ENCODE measurements at regions not wholly inside any gene's neighbourhood (a gene's known extent, or its start where the extent isn't known, plus 50 kb on each side); places are given as distances from the start of the nearest gene placed in this dataset.
"Not testable (repeated sequence)": the region's sequence is repeated elsewhere in the genome, so short reads cannot be mapped to it uniquely, and the experiment has no call there.

DNA sequence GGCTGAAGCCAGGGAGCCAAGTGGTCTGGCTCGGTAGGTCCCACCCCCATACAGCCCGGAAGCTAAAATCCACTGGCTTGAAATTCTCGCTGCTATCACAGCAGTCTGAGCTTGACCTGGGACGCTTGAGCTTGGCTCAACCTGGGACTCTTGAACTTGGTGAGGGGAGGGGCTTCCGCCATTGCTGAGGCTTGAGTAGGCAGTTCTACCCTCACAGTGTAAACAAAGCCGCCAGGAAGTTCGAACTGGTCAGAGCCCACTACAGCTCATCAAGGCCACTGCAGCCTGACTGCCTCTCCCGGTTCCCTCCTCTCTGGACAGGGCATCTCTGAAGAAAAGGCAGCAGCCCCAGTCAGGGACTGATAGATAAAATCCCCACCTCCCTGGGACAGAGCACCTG, 1337.7 kb downstream of the HACE1 start:
- no peaks in the 10 kb centered on the region for H3K9me3 ChIP-seq (ENCODE audit: control insufficient read depth, low read length)
- H3K36me3 ChIP-seq (ENCODE audit: control insufficient read depth, insufficient read depth, low read length) = no peaks in the 10 kb centered on the region
- DNase-seq = no peak
- no peak overlapping the region for H3K27ac ChIP-seq (ENCODE audit: insufficient read depth, low read length, poor library complexity, severe bottlenecking)
- H3K4me3 ChIP-seq (ENCODE audit: insufficient read depth, low read depth, low read length, poor library complexity, severe bottlenecking) = no peak overlapping the region
- H3K27me3 ChIP-seq (replicated peaks; ENCODE audit: control insufficient read depth, insufficient read depth, low read length, poor library complexity, severe bottlenecking) = no peaks in the 10 kb centered on the region
- no peaks in the 10 kb centered on the region for H3K4me1 ChIP-seq (ENCODE audit: control insufficient read depth, insufficient read depth, low read length, poor library complexity, severe bottlenecking)

DNA sequence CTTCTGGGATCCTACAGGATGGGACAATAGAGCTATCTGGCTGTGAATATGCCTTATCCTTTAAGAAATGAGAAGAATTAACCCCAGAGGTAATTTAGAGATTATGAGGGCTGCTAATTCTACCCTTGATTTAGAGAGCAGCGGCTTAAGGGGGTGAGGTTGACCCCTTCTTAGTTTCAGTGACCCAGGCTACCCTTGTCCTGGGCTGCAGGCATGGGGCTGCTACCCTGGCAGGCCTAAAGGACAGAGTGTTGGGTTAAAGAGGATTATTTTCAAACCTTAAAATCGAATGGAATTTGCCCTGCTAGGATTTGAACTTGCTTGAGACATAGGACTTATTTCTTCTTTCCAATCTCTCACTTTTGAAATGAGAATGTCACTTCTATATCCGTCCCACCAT, 1343.4 kb downstream of the HACE1 start:
- DNase-seq = no peak
- H3K9me3 ChIP-seq (ENCODE audit: control insufficient read depth, low read length) = no peaks in the 10 kb centered on the region
- H3K27me3 ChIP-seq (replicated peaks; ENCODE audit: control insufficient read depth, insufficient read depth, low read length, poor library complexity, severe bottlenecking) = no peaks in the 10 kb centered on the region
- no peaks in the 10 kb centered on the region for H3K4me1 ChIP-seq (ENCODE audit: control insufficient read depth, insufficient read depth, low read length, poor library complexity, severe bottlenecking)
- no peaks in the 10 kb centered on the region for H3K36me3 ChIP-seq (ENCODE audit: control insufficient read depth, insufficient read depth, low read length)
- H3K27ac ChIP-seq (ENCODE audit: insufficient read depth, low read length, poor library complexity, severe bottlenecking) = no peak overlapping the region
- H3K4me3 ChIP-seq (ENCODE audit: insufficient read depth, low read depth, low read length, poor library complexity, severe bottlenecking) = no peak overlapping the region

DNA sequence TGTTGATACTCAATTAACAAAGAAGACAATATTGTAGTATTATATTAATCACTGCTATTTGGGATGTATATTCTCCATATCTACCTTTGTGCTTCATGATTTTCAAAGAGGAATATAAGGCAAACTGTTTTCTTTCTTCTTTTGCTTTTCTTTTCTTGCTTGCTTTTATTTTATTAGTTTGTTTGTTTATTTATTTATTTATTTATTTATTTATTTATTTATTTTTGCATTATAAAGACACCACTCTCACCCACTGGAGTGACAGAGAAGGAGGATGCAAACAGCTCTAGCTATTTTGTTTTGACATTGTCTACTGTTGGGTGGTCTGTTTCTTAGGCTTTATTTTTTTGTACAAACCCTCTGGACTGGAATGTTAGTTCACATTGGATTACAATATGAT, 1352.7 kb downstream of the HACE1 start:
- Histone ChIP-seq H3K27ac (ENCODE audit: insufficient read depth, low read length, poor library complexity, severe bottlenecking) (no peak overlapping the region), H3K27me3 (replicated peaks; ENCODE audit: control insufficient read depth, insufficient read depth, low read length, poor library complexity, severe bottlenecking) (no peaks in the 10 kb centered on the region), H3K4me1 (ENCODE audit: control insufficient read depth, insufficient read depth, low read length, poor library complexity, severe bottlenecking) (no peaks in the 10 kb centered on the region), H3K9me3 (ENCODE audit: control insufficient read depth, low read length) (no peaks in the 10 kb centered on the region), H3K4me3 (ENCODE audit: insufficient read depth, low read depth, low read length, poor library complexity, severe bottlenecking) (no peak overlapping the region), H3K36me3 (ENCODE audit: control insufficient read depth, insufficient read depth, low read length) (no peaks in the 10 kb centered on the region)
- no peak for DNase-seq

DNA sequence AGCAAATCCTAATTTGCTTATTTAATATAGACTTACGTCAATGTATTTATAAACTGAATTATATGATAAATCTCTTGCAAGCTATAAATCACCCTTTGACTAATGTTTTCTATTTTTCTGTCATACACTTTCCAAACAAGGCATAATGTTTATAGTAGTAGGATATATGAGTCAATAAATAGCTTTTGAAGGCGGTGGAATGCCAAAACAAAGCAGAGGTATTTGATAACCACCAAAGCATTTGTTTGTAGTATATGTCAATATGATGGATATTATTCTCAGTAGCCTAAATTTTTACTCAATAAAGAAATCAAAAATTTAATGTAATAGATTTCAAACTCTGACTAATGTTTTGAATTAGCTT, 1354.6 kb downstream of the HACE1 start:
- Histone ChIP-seq H3K9me3 (ENCODE audit: control insufficient read depth, low read length) (no peaks in the 10 kb centered on the region), H3K4me1 (ENCODE audit: control insufficient read depth, insufficient read depth, low read length, poor library complexity, severe bottlenecking) (no peaks in the 10 kb centered on the region), H3K4me3 (ENCODE audit: insufficient read depth, low read depth, low read length, poor library complexity, severe bottlenecking) (no peak overlapping the region), H3K36me3 (ENCODE audit: control insufficient read depth, insufficient read depth, low read length) (no peaks in the 10 kb centered on the region), H3K27me3 (replicated peaks; ENCODE audit: control insufficient read depth, insufficient read depth, low read length, poor library complexity, severe bottlenecking) (no peaks in the 10 kb centered on the region), H3K27ac (ENCODE audit: insufficient read depth, low read length, poor library complexity, severe bottlenecking) (no peak overlapping the region)
- DNase-seq = no peak

DNA sequence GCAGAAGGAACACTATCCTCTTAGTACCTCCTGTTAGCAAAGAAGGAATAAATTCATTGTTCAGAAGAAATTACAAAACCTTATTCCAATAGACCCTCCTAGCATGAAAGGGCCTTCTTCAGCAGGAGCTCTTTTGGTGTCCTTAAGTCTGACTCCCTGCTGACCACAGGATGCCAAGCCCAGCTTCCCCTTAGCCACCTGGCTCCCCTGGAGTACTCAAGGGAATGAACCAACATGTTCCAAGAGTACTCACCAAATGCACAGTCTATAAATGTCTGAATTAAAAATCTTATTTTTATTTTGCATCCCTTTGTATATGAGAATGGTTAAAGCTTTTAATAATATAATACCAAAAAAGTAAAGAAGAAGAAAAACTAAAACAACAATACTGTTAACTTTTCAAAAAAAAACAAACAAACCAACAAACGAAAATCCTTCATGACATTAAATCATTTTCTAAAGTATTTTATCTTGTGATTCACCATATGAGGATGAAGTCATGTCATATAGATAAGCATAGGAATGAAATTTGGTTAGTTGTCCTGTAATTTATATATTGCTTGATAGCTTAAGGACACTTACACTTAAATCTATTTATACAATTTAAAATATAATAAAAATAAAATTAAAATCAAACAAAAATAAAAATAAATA, 1355.1 kb downstream of the HACE1 start:
- no peak overlapping the region for H3K4me3 ChIP-seq (ENCODE audit: insufficient read depth, low read depth, low read length, poor library complexity, severe bottlenecking)
- no peaks in the 10 kb centered on the region for H3K36me3 ChIP-seq (ENCODE audit: control insufficient read depth, insufficient read depth, low read length)
- H3K9me3 ChIP-seq (ENCODE audit: control insufficient read depth, low read length) = no peaks in the 10 kb centered on the region

DNA sequence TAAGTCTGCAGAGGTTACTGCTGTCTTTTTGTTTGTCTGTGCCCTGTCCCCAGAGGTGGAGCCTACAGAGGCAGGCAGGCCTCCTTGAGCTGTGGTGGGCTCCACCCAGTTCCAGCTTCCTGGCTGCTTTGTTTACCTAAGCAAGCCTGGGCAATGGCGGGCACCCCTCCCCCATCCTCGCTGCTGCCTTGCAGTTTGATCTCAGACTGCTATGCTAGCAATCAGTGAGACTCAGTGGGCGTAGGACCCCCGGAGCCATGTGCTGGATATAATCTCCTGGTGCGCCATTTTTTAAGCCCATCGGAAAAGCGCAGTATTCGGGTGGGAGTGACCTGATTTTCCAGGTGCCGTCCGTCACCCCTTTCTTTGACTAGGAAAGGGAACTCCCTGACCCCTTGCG, 1363.1 kb downstream of the HACE1 start:
- H3K27ac ChIP-seq (ENCODE audit: insufficient read depth, low read length, poor library complexity, severe bottlenecking); H3K9me3 ChIP-seq (ENCODE audit: control insufficient read depth, low read length); H3K4me1 ChIP-seq (ENCODE audit: control insufficient read depth, insufficient read depth, low read length, poor library complexity, severe bottlenecking); H3K36me3 ChIP-seq (ENCODE audit: control insufficient read depth, insufficient read depth, low read length); H3K4me3 ChIP-seq (ENCODE audit: insufficient read depth, low read depth, low read length, poor library complexity, severe bottlenecking); DNase-seq; H3K27me3 ChIP-seq (replicated peaks; ENCODE audit: control insufficient read depth, insufficient read depth, low read length, poor library complexity, severe bottlenecking): not testable (repeated sequence)

More for the DNA sequence above, 1355.1 kb downstream of the HACE1 start:
- H3K4me1 ChIP-seq (ENCODE audit: control insufficient read depth, insufficient read depth, low read length, poor library complexity, severe bottlenecking) = no peaks in the 10 kb centered on the region
- DNase-seq = no peak
- no peak overlapping the region for H3K27ac ChIP-seq (ENCODE audit: insufficient read depth, low read length, poor library complexity, severe bottlenecking)
- no peaks in the 10 kb centered on the region for H3K27me3 ChIP-seq (replicated peaks; ENCODE audit: control insufficient read depth, insufficient read depth, low read length, poor library complexity, severe bottlenecking)

DNA sequence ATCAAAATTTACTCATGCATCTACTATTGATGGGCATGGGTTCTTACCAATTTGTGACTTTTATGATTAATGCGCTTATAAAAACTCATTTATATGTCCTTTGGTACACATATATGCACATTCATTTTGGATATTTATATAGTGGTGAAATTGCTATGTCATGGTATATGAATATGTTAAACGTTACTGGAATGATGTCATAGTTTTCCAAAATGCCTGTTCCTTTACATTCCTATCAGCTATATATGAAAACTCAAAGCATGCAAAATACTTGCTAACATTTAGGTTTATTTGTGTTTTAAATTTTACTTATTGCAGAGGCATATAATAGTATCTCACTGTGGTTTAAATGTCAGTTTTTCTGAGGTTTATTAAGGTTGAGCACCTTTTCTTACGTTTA, 1403.1 kb downstream of the HACE1 start:
- Histone ChIP-seq H3K27ac (ENCODE audit: insufficient read depth, low read length, poor library complexity, severe bottlenecking) (no peak overlapping the region), H3K4me1 (ENCODE audit: control insufficient read depth, insufficient read depth, low read length, poor library complexity, severe bottlenecking) (no peaks in the 10 kb centered on the region), H3K4me3 (ENCODE audit: insufficient read depth, low read depth, low read length, poor library complexity, severe bottlenecking) (no peak overlapping the region), H3K27me3 (replicated peaks; ENCODE audit: control insufficient read depth, insufficient read depth, low read length, poor library complexity, severe bottlenecking) (no peaks in the 10 kb centered on the region), H3K36me3 (ENCODE audit: control insufficient read depth, insufficient read depth, low read length) (no peaks in the 10 kb centered on the region), H3K9me3 (ENCODE audit: control insufficient read depth, low read length) (no peaks in the 10 kb centered on the region)
- no peak for DNase-seq

DNA sequence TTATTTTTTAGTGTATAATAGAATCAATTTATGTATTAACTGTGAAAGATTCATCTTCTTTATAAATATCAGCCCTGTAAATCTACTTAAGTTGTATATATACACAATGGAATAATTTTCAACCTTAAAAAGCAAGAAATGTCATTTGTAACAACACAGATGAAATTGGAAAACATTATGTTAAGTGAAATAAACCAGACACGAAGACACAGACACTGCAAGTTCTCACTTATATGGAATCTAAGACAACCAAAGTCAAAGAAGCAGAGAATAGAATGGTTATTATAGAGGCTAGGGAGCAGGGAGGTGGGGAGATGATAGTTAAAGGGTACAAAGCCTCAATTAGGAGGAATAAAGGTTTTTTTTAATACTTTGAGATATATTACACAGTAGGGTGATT, 1404.4 kb downstream of the HACE1 start:
- Histone ChIP-seq H3K4me1 (ENCODE audit: control insufficient read depth, insufficient read depth, low read length, poor library complexity, severe bottlenecking) (no peaks in the 10 kb centered on the region), H3K27ac (ENCODE audit: insufficient read depth, low read length, poor library complexity, severe bottlenecking) (no peak overlapping the region), H3K9me3 (ENCODE audit: control insufficient read depth, low read length) (no peaks in the 10 kb centered on the region), H3K36me3 (ENCODE audit: control insufficient read depth, insufficient read depth, low read length) (no peaks in the 10 kb centered on the region), H3K27me3 (replicated peaks; ENCODE audit: control insufficient read depth, insufficient read depth, low read length, poor library complexity, severe bottlenecking) (no peaks in the 10 kb centered on the region), H3K4me3 (ENCODE audit: insufficient read depth, low read depth, low read length, poor library complexity, severe bottlenecking) (no peak overlapping the region)
- DNase-seq = no peak

DNA sequence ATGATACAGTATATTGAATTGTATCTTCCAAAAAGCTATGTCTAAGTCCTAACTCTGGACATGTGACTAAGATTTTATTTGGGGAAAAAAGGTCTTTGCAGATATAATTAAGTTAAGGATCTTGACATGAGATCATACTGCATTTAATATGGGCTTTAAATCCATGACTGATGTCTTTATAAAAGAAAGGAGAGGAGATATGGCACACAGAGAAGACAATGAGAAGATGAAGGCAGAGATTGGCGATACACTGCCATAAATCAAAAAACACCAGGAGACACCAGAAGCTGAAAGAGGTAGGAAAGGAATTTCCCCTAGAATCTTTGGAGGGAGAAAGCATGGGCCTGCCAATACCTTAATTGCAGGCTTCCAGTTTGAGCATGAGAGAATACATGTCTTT, 1450.2 kb downstream of the HACE1 start:
- DNase-seq = no peak
- Histone ChIP-seq H3K9me3 (ENCODE audit: control insufficient read depth, low read length) (no peaks in the 10 kb centered on the region), H3K4me1 (ENCODE audit: control insufficient read depth, insufficient read depth, low read length, poor library complexity, severe bottlenecking) (no peaks in the 10 kb centered on the region), H3K27ac (ENCODE audit: insufficient read depth, low read length, poor library complexity, severe bottlenecking) (no peak overlapping the region), H3K4me3 (ENCODE audit: insufficient read depth, low read depth, low read length, poor library complexity, severe bottlenecking) (no peak overlapping the region), H3K36me3 (ENCODE audit: control insufficient read depth, insufficient read depth, low read length) (no peaks in the 10 kb centered on the region), H3K27me3 (replicated peaks; ENCODE audit: control insufficient read depth, insufficient read depth, low read length, poor library complexity, severe bottlenecking) (no peaks in the 10 kb centered on the region)

DNA sequence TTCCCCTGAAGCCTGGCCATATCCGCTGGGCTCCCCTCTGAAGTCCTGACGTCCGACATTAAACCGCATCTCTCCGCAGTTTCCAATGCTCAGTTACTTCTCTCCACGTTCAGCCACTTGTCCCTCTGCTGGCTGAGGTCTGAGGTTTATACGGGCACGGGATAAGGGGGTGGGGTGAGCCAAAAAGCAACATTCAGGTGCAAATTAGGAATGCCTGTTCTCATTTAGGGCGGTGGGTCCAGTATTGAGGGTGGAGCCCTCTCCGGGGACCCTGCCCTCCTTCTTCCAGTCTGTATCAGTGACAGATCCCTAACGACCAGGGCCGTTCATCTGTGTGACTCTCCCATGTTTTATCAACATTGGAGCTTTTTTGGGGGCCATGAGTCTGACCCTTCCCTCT, 1454.4 kb downstream of the HACE1 start:
- no peaks in the 10 kb centered on the region for H3K9me3 ChIP-seq (ENCODE audit: control insufficient read depth, low read length)
- H3K4me3 ChIP-seq (ENCODE audit: insufficient read depth, low read depth, low read length, poor library complexity, severe bottlenecking) = no peak overlapping the region
- H3K27ac ChIP-seq (ENCODE audit: insufficient read depth, low read length, poor library complexity, severe bottlenecking) = no peak overlapping the region
- no peaks in the 10 kb centered on the region for H3K36me3 ChIP-seq (ENCODE audit: control insufficient read depth, insufficient read depth, low read length)
- DNase-seq = no peak
- no peaks in the 10 kb centered on the region for H3K27me3 ChIP-seq (replicated peaks; ENCODE audit: control insufficient read depth, insufficient read depth, low read length, poor library complexity, severe bottlenecking)
- no peaks in the 10 kb centered on the region for H3K4me1 ChIP-seq (ENCODE audit: control insufficient read depth, insufficient read depth, low read length, poor library complexity, severe bottlenecking)

DNA sequence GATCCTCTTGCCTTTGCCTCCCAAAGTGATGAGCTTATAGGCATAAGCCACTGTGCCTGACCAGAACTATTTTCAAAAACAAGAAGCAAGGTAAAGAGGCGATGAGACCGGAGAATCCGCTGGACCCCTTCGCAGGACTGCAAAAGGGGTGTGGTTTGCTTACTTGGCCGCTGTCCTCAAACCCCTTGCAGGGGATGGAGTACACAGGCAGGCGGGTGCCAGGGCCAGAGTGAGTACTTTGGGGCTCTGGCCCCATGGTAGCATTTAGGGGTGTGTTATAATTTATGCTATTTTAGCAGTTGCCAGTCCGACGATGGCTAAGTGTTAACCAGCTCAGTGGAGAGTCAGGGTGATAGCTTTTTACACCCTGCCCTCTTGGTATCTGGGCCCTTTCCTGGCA, 1454.9 kb downstream of the HACE1 start:
- H3K4me1 ChIP-seq (ENCODE audit: control insufficient read depth, insufficient read depth, low read length, poor library complexity, severe bottlenecking) = no peaks in the 10 kb centered on the region
- H3K4me3 ChIP-seq (ENCODE audit: insufficient read depth, low read depth, low read length, poor library complexity, severe bottlenecking) = no peak overlapping the region
- no peak for DNase-seq
- H3K27me3 ChIP-seq (replicated peaks; ENCODE audit: control insufficient read depth, insufficient read depth, low read length, poor library complexity, severe bottlenecking) = no peaks in the 10 kb centered on the region
- no peaks in the 10 kb centered on the region for H3K9me3 ChIP-seq (ENCODE audit: control insufficient read depth, low read length)
- H3K27ac ChIP-seq (ENCODE audit: insufficient read depth, low read length, poor library complexity, severe bottlenecking) = no peak overlapping the region
- no peaks in the 10 kb centered on the region for H3K36me3 ChIP-seq (ENCODE audit: control insufficient read depth, insufficient read depth, low read length)

Measured in effector memory CD4-positive, alpha-beta T cell (primary cell).